ENCODE measurements at regions not wholly inside any gene's neighbourhood (a gene's known extent, or its start where the extent isn't known, plus 50 kb on each side); places are given as distances from the start of the nearest gene placed in this dataset.

GRCh38 chr3:167958141-167958540 lies 137.6 kb downstream of the GOLIM4 start:
- no peak for DNase-seq

DNA sequence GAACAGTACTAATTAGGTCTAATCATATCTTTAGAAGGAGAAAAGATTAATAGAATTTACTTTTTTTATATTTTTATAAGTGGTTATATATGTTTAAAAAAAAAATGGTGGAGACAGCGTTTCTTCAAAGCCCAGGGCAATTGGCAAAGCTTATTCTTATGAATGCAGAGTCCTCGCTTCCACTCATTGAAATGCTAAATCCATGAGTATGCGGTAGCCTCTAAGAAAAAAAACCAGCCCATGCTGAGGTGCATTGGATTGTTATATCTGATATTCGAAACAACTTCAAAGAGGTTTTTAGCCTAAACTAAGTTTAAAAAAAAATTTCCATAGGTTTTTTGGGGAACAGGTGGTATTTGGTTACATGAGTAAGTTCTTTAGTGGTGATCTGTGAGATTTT lies 142.8 kb downstream of the GOLIM4 start:
- no peak for DNase-seq

- no peak for DNase-seq
These were observed 145.5 kb downstream of the GOLIM4 start for GRCh38 chr3:167950212-167950611.

DNA sequence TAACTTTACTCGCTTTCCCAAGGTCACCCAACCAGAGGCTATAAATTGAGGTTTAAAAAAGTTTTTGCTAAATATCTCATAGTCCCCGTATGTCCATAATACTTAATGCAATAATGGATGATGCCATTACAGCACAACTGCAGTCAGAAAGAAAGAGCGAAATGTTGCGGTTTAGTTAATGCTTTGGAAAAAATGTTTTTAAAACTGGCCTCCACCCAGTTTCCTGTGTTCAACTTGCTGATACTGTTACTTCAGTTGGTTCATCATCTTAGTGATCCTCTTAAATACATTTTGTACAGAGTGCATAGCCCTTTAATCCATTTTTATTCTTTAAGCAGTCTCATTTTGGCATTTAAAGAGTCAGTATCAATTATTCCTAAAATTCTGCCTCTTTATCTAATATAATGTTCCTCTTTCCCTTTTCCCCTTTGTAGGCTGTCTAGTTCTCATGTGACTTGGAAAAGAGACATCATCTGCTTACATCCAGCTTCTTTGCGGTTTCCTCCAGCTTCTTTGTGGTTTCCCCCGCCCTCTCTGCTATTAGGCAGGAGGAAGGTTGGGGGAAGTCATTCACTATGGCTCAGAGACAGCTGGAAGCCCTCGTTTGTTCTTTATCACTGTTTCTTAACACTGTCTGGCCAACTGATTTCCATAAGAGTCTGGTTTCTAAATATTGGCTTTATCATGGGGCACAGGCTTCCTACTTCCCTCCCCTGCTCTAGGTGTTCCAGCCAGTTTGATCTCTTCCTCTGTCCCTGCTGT lies 154.3 kb downstream of the GOLIM4 start:
- DNase-seq = no peak

GRCh38 chr3:167940241-167940640 lies 155.5 kb downstream of the GOLIM4 start:
- DNase-seq = no peak

- DNase-seq = no peak
These were observed 157.2 kb downstream of the GOLIM4 start for GRCh38 chr3:167938516-167938915.

DNA sequence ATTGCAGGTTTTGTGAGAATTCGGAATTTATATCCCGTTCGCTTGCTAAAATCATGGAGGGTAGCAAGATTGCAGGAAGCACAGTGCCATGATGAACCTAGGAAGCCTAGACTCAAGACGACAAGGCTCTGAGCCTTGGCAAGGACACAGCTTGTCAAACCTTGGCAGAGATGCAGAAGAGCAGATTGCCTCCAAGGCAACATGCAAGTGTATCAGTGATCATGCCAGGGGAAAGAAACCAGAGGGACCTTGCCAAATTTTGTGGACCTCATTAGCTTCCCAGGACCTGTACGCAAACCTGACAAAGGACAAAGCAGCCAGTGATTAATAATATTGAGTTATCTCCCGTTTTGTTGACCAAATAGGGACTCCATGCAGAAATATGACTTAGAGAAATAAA lies 159.7 kb downstream of the GOLIM4 start:
- no peak for DNase-seq

- DNase-seq = no peak
These were observed 165.3 kb downstream of the GOLIM4 start for GRCh38 chr3:167930453-167930852.

GRCh38 chr3:167929968-167930367 lies 165.8 kb downstream of the GOLIM4 start:
- DNase-seq = no peak

DNA sequence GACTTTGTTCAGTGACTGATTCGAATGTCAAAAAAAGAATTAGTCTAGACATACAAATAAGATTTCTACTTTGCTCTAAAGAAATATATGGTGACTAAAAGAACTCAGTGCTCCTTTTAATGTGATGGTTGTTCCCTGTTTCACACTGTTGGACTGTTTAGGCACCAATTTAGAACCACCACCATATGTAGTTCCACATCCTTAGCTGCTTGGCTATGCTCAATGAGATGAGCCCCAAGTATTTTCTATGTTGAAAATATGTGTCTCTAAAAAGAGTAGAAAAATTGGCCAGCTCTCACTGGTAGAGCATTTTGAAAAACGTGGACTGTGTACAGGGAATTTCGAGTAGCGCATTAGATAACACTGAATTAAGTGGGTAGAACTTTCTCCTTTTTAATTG lies 167.3 kb downstream of the GOLIM4 start:
- DNase-seq = no peak

- no peak for DNase-seq
These were observed 175.0 kb downstream of the GOLIM4 start for GRCh38 chr3:167920747-167921146.

DNA sequence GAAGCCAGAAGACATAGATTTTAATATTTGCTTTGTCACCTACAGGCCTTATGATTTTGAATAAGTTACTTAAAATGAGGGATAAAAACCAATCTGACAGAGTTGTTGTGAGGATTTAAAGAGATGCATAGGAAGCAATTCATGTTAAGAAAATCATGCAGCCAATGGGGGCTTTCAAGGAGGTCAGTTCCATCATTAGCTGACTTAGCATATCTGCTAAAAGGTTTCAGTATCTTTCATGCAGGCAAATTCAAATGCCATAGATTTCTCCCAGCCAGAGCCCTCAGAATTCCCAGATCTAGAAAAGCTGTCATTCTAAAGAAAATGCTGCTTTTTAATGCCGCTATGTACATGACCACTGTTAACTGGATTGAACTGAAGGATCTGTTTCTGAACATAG lies 176.1 kb downstream of the GOLIM4 start:
- no peak for DNase-seq

DNA sequence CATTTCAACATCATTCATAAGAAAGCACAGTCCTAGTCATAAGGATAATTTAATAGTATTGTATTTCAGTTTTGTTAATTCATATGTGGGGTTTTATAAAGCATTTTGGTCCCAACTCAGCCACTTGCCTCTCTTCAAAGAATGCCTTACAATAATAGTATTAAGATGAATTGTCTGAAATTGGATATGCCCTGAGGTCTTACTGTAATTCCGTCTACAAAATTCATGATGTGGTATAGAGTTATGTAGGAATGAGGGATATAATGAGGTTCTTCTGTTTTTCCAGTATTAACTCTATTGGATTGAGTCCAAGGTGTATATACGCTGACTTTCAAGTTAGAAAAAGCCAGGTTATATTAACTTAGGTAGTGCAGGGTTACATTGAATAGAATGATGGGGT lies 177.0 kb downstream of the GOLIM4 start:
- no peak for DNase-seq

GRCh38 chr3:167918008-167918596 lies 177.6 kb downstream of the GOLIM4 start:
- DNase-seq = no peak

- no peak for DNase-seq
These were observed 177.8 kb downstream of the SERPINI1 start for GRCh38 chr3:167913219-167913835.

DNA sequence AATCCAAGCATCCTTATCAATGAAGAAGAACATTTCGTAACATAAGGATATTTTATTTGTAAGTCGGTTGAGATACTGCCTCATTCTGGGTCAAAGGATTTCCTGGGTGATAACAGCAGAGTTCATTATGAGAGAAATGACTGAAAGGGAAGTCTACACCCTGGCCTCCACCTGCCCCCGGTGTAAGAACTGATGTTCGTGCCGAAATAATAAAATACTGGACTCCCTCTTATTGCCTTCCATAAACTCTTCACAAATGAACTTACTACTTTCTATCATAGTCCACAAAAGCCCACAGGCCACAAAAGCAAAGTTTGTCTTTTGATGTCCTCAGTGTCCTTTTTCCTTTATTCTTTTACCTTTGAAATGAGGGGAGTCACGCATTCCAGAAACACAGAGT lies 174.4 kb downstream of the SERPINI1 start:
- no peak for DNase-seq

GRCh38 chr3:167909504-167909896 lies 174.0 kb downstream of the SERPINI1 start:
- DNase-seq = no peak

GRCh38 chr3:167908746-167909503 lies 173.4 kb downstream of the SERPINI1 start:
- no peak for DNase-seq

DNA sequence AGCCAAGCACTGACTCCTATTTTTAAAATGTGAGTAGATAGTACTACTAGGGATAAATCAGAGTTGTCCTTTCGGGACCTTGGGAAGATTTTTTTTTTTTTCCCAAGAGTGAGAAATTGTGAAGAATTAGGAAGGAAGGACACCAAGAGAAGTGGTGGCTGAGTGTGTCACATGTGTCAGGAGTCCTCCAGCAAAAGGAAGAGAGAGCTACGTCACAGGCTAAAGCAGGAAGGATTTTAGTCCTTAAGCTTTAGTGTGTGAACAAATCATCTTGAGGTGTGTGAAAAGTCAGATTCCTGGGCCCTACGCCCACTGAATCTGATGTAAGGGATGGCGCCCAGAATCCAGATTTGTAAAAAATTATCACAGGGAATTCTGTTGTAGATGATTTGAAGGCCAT lies 172.7 kb downstream of the SERPINI1 start:
- DNase-seq = no peak

DNA sequence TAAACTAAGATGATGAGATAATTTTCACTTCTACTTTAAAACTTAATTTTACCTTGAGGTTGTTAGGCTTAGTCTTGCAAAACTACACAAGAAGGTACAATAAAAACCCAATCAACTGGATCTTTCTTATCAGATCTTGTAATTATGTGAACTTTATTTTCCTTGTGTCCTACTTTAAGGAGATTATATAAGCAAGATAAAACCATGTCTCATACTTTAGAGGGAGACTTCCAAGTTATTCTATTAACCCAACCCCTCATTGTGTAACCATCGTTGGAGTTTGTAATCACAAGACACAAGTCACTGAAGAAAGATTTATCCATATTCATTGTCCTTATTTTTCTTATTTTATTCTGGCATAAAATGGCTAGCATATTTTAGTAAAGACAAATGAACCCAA lies 165.6 kb downstream of the SERPINI1 start:
- DNase-seq = no peak

GRCh38 chr3:167899093-167899492 lies 163.6 kb downstream of the SERPINI1 start:
- no peak for DNase-seq

DNA sequence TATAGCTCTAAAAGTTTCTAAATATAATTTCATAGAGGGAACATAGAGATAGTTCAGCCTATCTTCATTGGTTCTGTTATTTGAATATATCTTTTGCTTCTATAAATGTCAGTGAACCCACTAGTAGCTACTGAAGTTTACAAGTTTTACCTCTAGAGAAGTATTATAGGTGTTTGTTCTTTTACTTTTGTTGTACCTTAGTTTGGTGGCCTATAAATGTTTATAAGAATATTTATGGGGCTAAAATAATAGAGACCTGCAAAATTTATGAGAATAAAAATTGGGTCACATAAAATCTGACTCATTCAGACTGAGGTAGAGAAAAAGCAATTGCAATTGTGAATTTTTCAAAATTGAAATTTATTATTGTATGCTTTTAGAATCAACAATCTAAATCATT lies 162.6 kb downstream of the SERPINI1 start:
- DNase-seq = no peak

- no peak for DNase-seq
These were observed 160.2 kb downstream of the SERPINI1 start for GRCh38 chr3:167895684-167896083.

DNA sequence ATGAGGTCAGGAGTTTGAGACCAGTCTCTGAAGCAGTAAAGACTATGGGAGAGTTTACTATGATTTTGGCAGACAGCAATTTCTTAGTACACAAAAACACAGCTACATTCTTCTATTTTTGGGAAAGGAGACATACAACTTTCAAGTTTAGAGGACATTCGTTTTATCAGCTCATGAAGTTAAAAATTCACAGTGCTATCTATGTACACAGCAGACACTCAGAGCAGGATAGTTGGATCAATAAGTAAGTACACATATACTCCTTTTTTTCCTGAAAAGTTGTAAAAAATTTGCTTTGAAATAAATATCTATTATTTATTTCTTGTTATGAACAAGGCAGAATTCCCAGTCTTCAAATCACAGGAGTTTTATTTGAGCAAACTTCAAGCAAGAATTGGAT lies 159.7 kb downstream of the SERPINI1 start:
- DNase-seq = no peak

Measured in NCI-H2029 (cell line).